Caco-2 (cell line): ENCODE measurements at regions not wholly inside any gene's neighbourhood (a gene's known extent, or its start where the extent isn't known, plus 50 kb on each side); places are given as distances from the start of the nearest gene placed in this dataset.
"Not testable (repeated sequence)": the region's sequence is repeated elsewhere in the genome, so short reads cannot be mapped to it uniquely, and the experiment has no call there.

ENCODE experiments used
- BruUV-seq: library from RNA; stranded (reverse); fragments of 400-500 nt; replicated peaks from 2 replicates; lab custom pipeline; 2021; lab: Mats Ljungman, UMichigan
- CTCF ChIA-PET: fragments of 300-600 bp; sonication (Branson Sonifier 250); formaldehyde crosslinking; loops from one replicate; lab custom pipeline; 2022; ENCODE audit warnings: antibody characterized with exemption; lab: Charles Lee
- POLR2A ChIA-PET: fragments of 300-600 bp; sonication (Branson Sonifier 250); formaldehyde crosslinking; loops from one replicate; lab custom pipeline; 2022; ENCODE audit warnings: antibody characterized with exemption; lab: Charles Lee
- DNase-seq, 2 experiments: peaks; one replicate each; pipeline versions ENCODE4 v3.0.0 to v3.0.0-alpha.2; 2020 to 2022
- H3K27me3 ChIP-seq: replicated peaks from 2 replicates; pipeline ENCODE4 v1.6.0; 2011; ENCODE audit warnings: low read length; ENCODE audit not compliant: control insufficient read depth, insufficient read depth
- H3K36me3 ChIP-seq: 2 replicates; pipeline ENCODE4 v1.5.1; 2011; ENCODE audit warnings: low read length; ENCODE audit not compliant: control insufficient read depth, insufficient read depth
- H3K4me1 ChIP-seq: fragments of 250-450 bp; sonication (Bioruptor Pico); 2 replicates; pipeline ENCODE4 v1.5.1; 2020; ENCODE audit warnings: mild to moderate bottlenecking
- H3K4me3 ChIP-seq: 2 replicates; pipeline ENCODE4 v1.5.1; 2011; ENCODE audit warnings: low read depth, mild to moderate bottlenecking, control low read depth, low read length
- H3K9me3 ChIP-seq: fragments of 250-450 bp; sonication (Bioruptor Pico); 2 replicates; pipeline ENCODE4 v1.5.1; 2020; ENCODE audit warnings: mild to moderate bottlenecking, moderate library complexity
- H3K27ac Mint-ChIP-seq: one replicate; pipeline ENCODE4 v1.8.0; 2022; ENCODE audit warnings: mixed read lengths; ENCODE audit not compliant: unreplicated experiment
- H3K27me3 Mint-ChIP-seq: one replicate; pipeline ENCODE4 v1.8.0; 2022; ENCODE audit warnings: mixed read lengths; ENCODE audit not compliant: insufficient read depth, unreplicated experiment
- H3K36me3 Mint-ChIP-seq: one replicate; pipeline ENCODE4 v1.8.0; 2022; ENCODE audit warnings: mild to moderate bottlenecking, mixed read lengths; ENCODE audit not compliant: insufficient read depth, unreplicated experiment
- H3K4me1 Mint-ChIP-seq: one replicate; pipeline ENCODE4 v1.8.0; 2022; ENCODE audit warnings: low read depth, mixed read lengths; ENCODE audit not compliant: unreplicated experiment
- H3K4me3 Mint-ChIP-seq: one replicate; pipeline ENCODE4 v1.8.0; 2022; ENCODE audit warnings: mild to moderate bottlenecking, moderate library complexity, mixed read lengths; ENCODE audit not compliant: unreplicated experiment
- H3K9me3 Mint-ChIP-seq: one replicate; pipeline ENCODE4 v1.8.0; 2022; ENCODE audit warnings: mixed read lengths; ENCODE audit not compliant: unreplicated experiment
- CTCF ChIP-seq, 2 experiments: fragments of 200-600 bp in 1 of 2; IDR thresholded peaks; 1 replicate in 1 of 2; 2 replicates in 1 of 2; pipeline versions ENCODE4 v1.5.1 to v1.8.0; 2011 to 2022; ENCODE audit warnings: antibody characterized with exemption in 1 of 2, control low read depth in 1 of 2, inconsistent platforms in 1 of 2, low read depth in 1 of 2, low read length in 1 of 2, mild to moderate bottlenecking in 1 of 2, moderate library complexity in 1 of 2; ENCODE audit not compliant: insufficient read depth in 1 of 2, severe bottlenecking in 1 of 2, unreplicated experiment in 1 of 2
- intact Hi-C: fragments of 100-400 bp; cut with micrococcal nuclease; formaldehyde crosslinking; loops from one replicate; pipeline ENCODE4 v1.10.0; 2022; ENCODE audit not compliant: unreplicated experiment

DNA sequence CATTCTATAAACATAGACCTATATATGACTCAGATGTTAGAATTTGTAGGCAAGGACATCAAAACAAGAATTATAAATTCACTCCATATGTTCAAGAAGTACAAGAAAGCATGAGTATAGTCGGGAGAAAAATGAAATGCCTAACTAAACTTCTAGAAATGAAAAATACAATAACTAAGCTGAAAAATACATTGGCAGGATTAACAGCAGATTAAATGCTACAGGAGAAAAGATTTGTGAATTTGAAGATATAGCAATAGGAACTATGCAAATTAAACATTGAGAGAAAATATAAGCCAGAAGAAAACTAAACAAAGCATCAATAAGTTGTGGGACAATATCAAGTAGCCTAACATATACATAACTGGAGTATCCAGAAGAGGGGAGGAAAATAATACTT lies 55.3 kb upstream of the PRSS3 start:
- Histone ChIP-seq H3K4me1 (no peaks in the 10 kb centered on the region), H3K9me3 (no peaks in the 10 kb centered on the region), H3K4me3 (no peak overlapping the region), H3K27me3 (no peaks in the 10 kb centered on the region), H3K36me3 (no peaks in the 10 kb centered on the region)
- intact Hi-C loops: no loop called here
- no peak for TF ChIP-seq CTCF (IDR thresholded peaks at IDR 0.05; ENCODE audit: insufficient read depth in 1 of 2, low read depth in 1 of 2, low read length in 1 of 2, severe bottlenecking in 1 of 2, unreplicated experiment in 1 of 2)
- Mint-ChIP-seq H3K4me3 (no peak overlapping the region), H3K36me3 (no peaks in the 10 kb centered on the region), H3K4me1 (peaks cover 13% of the 10 kb centered on the region), H3K27me3 (no peaks in the 10 kb centered on the region), H3K27ac (no peak overlapping the region), H3K9me3 (no peaks in the 10 kb centered on the region)
- ChIA-PET POLR2A (no interaction called here), CTCF (no interaction called here)
- no peak for DNase-seq
- no TSS peak for BruUV-seq

DNA sequence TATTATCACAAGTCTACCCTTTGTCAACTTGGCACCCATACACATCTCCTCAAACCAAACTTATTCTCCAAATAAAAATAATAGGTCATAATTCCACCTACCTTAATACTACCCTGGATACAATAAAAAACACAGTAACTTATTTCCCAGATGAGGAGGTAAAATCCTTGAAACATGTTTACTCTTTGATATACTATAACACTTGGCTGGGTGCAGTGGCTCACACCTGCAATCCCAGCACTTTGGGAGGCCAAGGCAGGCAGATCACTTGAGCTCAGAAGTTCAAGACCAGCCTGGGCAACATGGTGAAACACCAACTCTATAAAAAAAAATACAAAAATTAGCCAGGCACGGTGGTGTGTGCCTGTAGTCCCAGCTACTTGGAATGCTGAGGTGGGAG lies 54.4 kb upstream of the PRSS3 start:
- CTCF ChIA-PET: interaction anchor here (0.7 kb wide), 1 partner anchor 399 kb away, joined by 3 read pairs; no protein-coding TSS in a partner anchor
- H3K27me3 Mint-ChIP-seq: not testable (repeated sequence)

GRCh38 chr9:33742051-33742450 lies 53.3 kb upstream of the PRSS3 start:
- Mint-ChIP-seq H3K27me3 (no peaks in the 10 kb centered on the region), H3K9me3 (no peaks in the 10 kb centered on the region), H3K4me3 (no peak overlapping the region), H3K36me3 (no peaks in the 10 kb centered on the region), H3K4me1 (peaks cover 13% of the 10 kb centered on the region), H3K27ac (no peak overlapping the region)
- H3K9me3 ChIP-seq: no peaks in the 10 kb centered on the region
- ChIA-PET CTCF (interaction anchor here (0.6 kb wide), 1 partner anchor 35 kb away, joined by 5 read pairs; no protein-coding TSS in a partner anchor), POLR2A (no interaction called here)
- no peaks in the 10 kb centered on the region for H3K36me3 ChIP-seq
- no TSS peak for BruUV-seq
- H3K4me1 ChIP-seq: no peaks in the 10 kb centered on the region
- intact Hi-C loops: no loop called here
- H3K4me3 ChIP-seq: no peak overlapping the region
- no peak for DNase-seq
- TF ChIP-seq CTCF (IDR thresholded peaks at IDR 0.05; ENCODE audit: insufficient read depth in 1 of 2, low read depth in 1 of 2, low read length in 1 of 2, severe bottlenecking in 1 of 2, unreplicated experiment in 1 of 2): no peak
- no peaks in the 10 kb centered on the region for H3K27me3 ChIP-seq

More for the DNA sequence above, 54.4 kb upstream of the PRSS3 start:
- H3K4me1 ChIP-seq, DNase-seq, BruUV-seq, H3K36me3 Mint-ChIP-seq, POLR2A ChIA-PET, H3K9me3 ChIP-seq, H3K9me3 Mint-ChIP-seq, H3K27me3 ChIP-seq, H3K27ac Mint-ChIP-seq, H3K4me3 Mint-ChIP-seq, H3K36me3 ChIP-seq, intact Hi-C loops, H3K4me3 ChIP-seq: not testable (repeated sequence)
- H3K4me1 Mint-ChIP-seq: peaks cover 13% of the 10 kb centered on the region

DNA sequence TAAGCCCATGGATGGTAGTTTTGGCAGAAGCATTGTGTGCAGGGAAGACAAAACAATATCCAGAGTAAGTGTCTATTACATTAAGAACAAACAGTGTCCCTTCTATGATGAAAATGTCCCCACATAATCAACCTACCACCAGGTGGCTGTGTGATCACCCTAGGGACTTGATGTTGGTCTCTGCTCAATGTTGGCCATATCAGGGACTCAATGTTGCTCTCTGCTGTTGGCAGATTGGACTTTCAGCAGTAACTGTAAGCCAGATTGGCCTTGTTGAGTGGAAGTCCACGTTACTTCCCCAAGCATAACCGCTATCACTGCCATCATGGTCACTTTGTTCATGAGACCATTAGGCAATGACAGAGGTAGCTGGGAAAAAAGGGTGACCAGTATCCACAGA lies 52.8 kb upstream of the PRSS3 start:
- CTCF ChIA-PET: interaction anchor here (0.6 kb wide), 1 partner anchor 35 kb away, joined by 5 read pairs; no protein-coding TSS in a partner anchor
- no peak overlapping the region for H3K4me3 ChIP-seq
- H3K9me3 ChIP-seq: no peaks in the 10 kb centered on the region
- BruUV-seq: no TSS peak
- H3K27me3 ChIP-seq: no peaks in the 10 kb centered on the region
- POLR2A ChIA-PET: no interaction called here
- no peaks in the 10 kb centered on the region for H3K27me3 Mint-ChIP-seq
- no peak overlapping the region for H3K4me3 Mint-ChIP-seq
- DNase-seq: peak in 1 of 2 experiments; percentile 51
- no peak overlapping the region for H3K27ac Mint-ChIP-seq
- H3K36me3 Mint-ChIP-seq: no peaks in the 10 kb centered on the region
- H3K9me3 Mint-ChIP-seq: no peaks in the 10 kb centered on the region
- TF ChIP-seq CTCF (IDR thresholded peaks at IDR 0.05; ENCODE audit: insufficient read depth in 1 of 2, low read depth in 1 of 2, low read length in 1 of 2, severe bottlenecking in 1 of 2, unreplicated experiment in 1 of 2): peak; percentile 47 to 49
- no peaks in the 10 kb centered on the region for H3K36me3 ChIP-seq
- H3K4me1 Mint-ChIP-seq: peaks cover 13% of the 10 kb centered on the region
- intact Hi-C loops: no loop called here
- H3K4me1 ChIP-seq: no peaks in the 10 kb centered on the region
